GM12878 (cell line): ENCODE measurements at regions not wholly inside any gene's neighbourhood (a gene's known extent, or its start where the extent isn't known, plus 50 kb on each side); places are given as distances from the start of the nearest gene placed in this dataset.

ENCODE experiments used
- ATAC-seq: fragments of 200-7000 bp; cut with Tn5 transposase; 3 replicates; pipeline ENCODE4 v1.9.1; 2020; ENCODE audit warnings: mild to moderate bottlenecking, moderate library complexity
- BruUV-seq: library from RNA; stranded (reverse); fragments of 400-500 nt; replicated peaks from 2 replicates; lab custom pipeline; 2021; lab: Mats Ljungman, UMichigan
- CTCF ChIA-PET: fragments of 300-600 bp; sonication (Branson Sonifier 250); formaldehyde crosslinking; extraction: SDS; loops from one replicate; lab custom pipeline; 2021; ENCODE audit warnings: inconsistent platforms; lab: Yijun Ruan, JAX
- POLR2A ChIA-PET: fragments of 350-600 bp; formaldehyde crosslinking; extraction: SDS; loops from one replicate; lab custom pipeline; 2021; ENCODE audit warnings: inconsistent platforms; lab: Charles Lee
- RAD21 ChIA-PET: fragments of 300-600 bp; sonication (Branson Sonifier 250); formaldehyde crosslinking; loops from one replicate; lab custom pipeline; 2023; ENCODE audit warnings: antibody characterized with exemption; ENCODE audit not compliant: unreplicated experiment; lab: Charles Lee
- SMC1A ChIA-PET: fragments of 300-600 bp; sonication (Branson Sonifier 250); formaldehyde crosslinking; loops from one replicate; lab custom pipeline; 2023; ENCODE audit not compliant: unreplicated experiment, uncharacterized antibody; lab: Charles Lee
- DNase-seq: peaks from one replicate; pipeline ENCODE4 v3.0.0-alpha.2; 2011; ENCODE audit warnings: low read depth, low spot score
- FAIRE-seq: peaks from 3 replicates; lab custom pipeline; 2011; peaks lifted over from hg19 to GRCh38; lab: Jason Lieb, UNC
- H2AFZ ChIP-seq: 2 replicates; pipeline ENCODE4 v1.6.0; 2011; ENCODE audit warnings: low read depth, low read length, control low read depth; ENCODE audit not compliant: control insufficient read depth
- H3K27ac ChIP-seq: 2 replicates; pipeline ENCODE4 v1.5.1; 2011; ENCODE audit warnings: control low read depth; ENCODE audit not compliant: control insufficient read depth, insufficient read depth
- H3K27me3 ChIP-seq, 2 experiments: replicated peaks in 1 of 2; 2 replicates each; pipeline versions ENCODE4 v1.6.0 to v1.6.1; 2011; ENCODE audit warnings: low read length in 1 of 2; ENCODE audit not compliant: control insufficient read depth in 2 of 2, insufficient read depth in 2 of 2
- H3K36me3 ChIP-seq, 2 experiments: 2 replicates each; pipeline ENCODE4 v1.5.1; 2011; ENCODE audit warnings: low read length in 1 of 2; ENCODE audit not compliant: control insufficient read depth in 2 of 2, insufficient read depth in 2 of 2
- H3K4me1 ChIP-seq: 2 replicates; pipeline ENCODE4 v1.6.1; 2011; ENCODE audit warnings: mild to moderate bottlenecking, low read length, moderate library complexity, mixed read lengths; ENCODE audit not compliant: control insufficient read depth, insufficient read depth
- H3K4me2 ChIP-seq: 2 replicates; pipeline ENCODE4 v1.6.0; 2011; ENCODE audit warnings: control low read depth; ENCODE audit not compliant: control insufficient read depth, insufficient read depth
- H3K4me3 ChIP-seq: fragments of 200-600 bp; sonication (generic); 2 replicates; pipeline ENCODE4 v1.5.1; 2016
- H3K79me2 ChIP-seq: 2 replicates; pipeline ENCODE4 v1.6.0; 2011; ENCODE audit warnings: low read length; ENCODE audit not compliant: control insufficient read depth, insufficient read depth
- H3K9ac ChIP-seq: 2 replicates; pipeline ENCODE4 v1.8.0; 2011; ENCODE audit warnings: low read length, control low read depth, mixed read lengths; ENCODE audit not compliant: control insufficient read depth, insufficient read depth
- H3K9me3 ChIP-seq: replicated peaks from 3 replicates; pipeline ENCODE4 v1.5.1; 2011; ENCODE audit warnings: mild to moderate bottlenecking, low read length; ENCODE audit not compliant: control insufficient read depth, insufficient read depth
- H4K20me1 ChIP-seq: 2 replicates; pipeline ENCODE4 v1.6.0; 2011; ENCODE audit not compliant: control insufficient read depth, insufficient read depth
- BCL11A ChIP-seq: IDR thresholded peaks from 2 replicates; pipeline ENCODE4 v1.6.1; 2011; ENCODE audit warnings: low read depth, low read length
- CHD1 ChIP-seq: IDR thresholded peaks from 2 replicates; pipeline ENCODE4 v1.6.1; 2012; ENCODE audit warnings: low read depth, low read length, improper control_type of control experiment
- EP300 ChIP-seq, 2 experiments: fragments of 150-350 bp in 1 of 2; IDR thresholded peaks; 2 replicates each; pipeline ENCODE4 v1.6.1; 2011 to 2012; ENCODE audit warnings: low read depth in 2 of 2, low read length in 2 of 2, borderline replicate concordance in 1 of 2, improper control_type of control experiment in 1 of 2, inconsistent platforms in 1 of 2; ENCODE audit not compliant: control insufficient read depth in 1 of 2
- GATAD2B ChIP-seq: fragments of 450-650 bp; conservative IDR thresholded peaks from 2 replicates; pipeline ENCODE4 v1.6.1; 2017; ENCODE audit warnings: low read depth, mild to moderate bottlenecking, moderate library complexity
- JUNB ChIP-seq: IDR thresholded peaks from 2 replicates; pipeline ENCODE4 v1.6.1; 2016; ENCODE audit warnings: antibody characterized with exemption, mild to moderate bottlenecking
- MEF2A ChIP-seq: IDR thresholded peaks from 2 replicates; pipeline ENCODE4 v1.6.1; 2011; ENCODE audit warnings: low read depth, mild to moderate bottlenecking, low read length, moderate library complexity; ENCODE audit not compliant: insufficient read depth
- PML ChIP-seq: IDR thresholded peaks from 2 replicates; pipeline ENCODE4 v1.6.1; 2012; ENCODE audit warnings: low read length, inconsistent platforms
- RB1 ChIP-seq: fragments of 450-650 bp; formaldehyde crosslinking; IDR thresholded peaks from 2 replicates; pipeline ENCODE4 v1.6.1; 2017; ENCODE audit warnings: mild to moderate bottlenecking, borderline replicate concordance
- RFX5 ChIP-seq: IDR thresholded peaks from 2 replicates; pipeline ENCODE4 v1.6.1; 2011; ENCODE audit warnings: low read depth, low read length, improper control_type of control experiment
- SPI1 ChIP-seq: IDR thresholded peaks from 2 replicates; pipeline ENCODE4 v1.6.1; 2011; ENCODE audit warnings: low read depth, mild to moderate bottlenecking, low read length, moderate library complexity, borderline replicate concordance; ENCODE audit not compliant: insufficient read depth
- SREBF1 ChIP-seq: IDR thresholded peaks from 2 replicates; pipeline ENCODE4 v1.6.1; 2012; ENCODE audit warnings: mild to moderate bottlenecking, low read length
- SUZ12 ChIP-seq: fragments of 200-600 bp; sonication (generic); IDR thresholded peaks from one replicate; pipeline ENCODE4 v1.6.1; 2018; ENCODE audit warnings: antibody characterized with exemption, mild to moderate bottlenecking; ENCODE audit not compliant: unreplicated experiment
- TCF7 ChIP-seq: IDR thresholded peaks from 2 replicates; pipeline ENCODE4 v1.6.1; 2014; ENCODE audit warnings: antibody characterized with exemption, borderline replicate concordance
- USF2 ChIP-seq: IDR thresholded peaks from 2 replicates; pipeline ENCODE4 v1.6.1; 2011; ENCODE audit warnings: low read depth, low read length, improper control_type of control experiment, borderline replicate concordance
- ZBTB33 ChIP-seq: fragments of 450-650 bp; IDR thresholded peaks from 2 replicates; pipeline ENCODE4 v1.6.1; 2017; ENCODE audit warnings: mild to moderate bottlenecking
- ZBTB4 ChIP-seq: fragments of 450-650 bp; formaldehyde crosslinking; IDR thresholded peaks from 2 replicates; pipeline ENCODE4 v1.4.0; 2022; ENCODE audit warnings: mild to moderate bottlenecking, moderate library complexity
- WGBS: methylation state at CpG from one replicate; pipeline ENCODE4 v1.1.6; 2016; ENCODE audit warnings: low lambda C conversion rate; ENCODE audit not compliant: insufficient replicate concordance, insufficient coverage; ENCODE audit errors: missing lambda C conversion rate; 5-methylcytosine and 5-hydroxymethylcytosine counted together
- in situ Hi-C: fragments of 300-500 bp; cut with MboI; formaldehyde crosslinking; loops from 9 replicates; pipeline ENCODE4 v1.14.3; 2018; ENCODE audit warnings: mixed read lengths
- intact Hi-C: fragments of 100-400 bp; cut with micrococcal nuclease; formaldehyde crosslinking; loops from one replicate; pipeline ENCODE4 v1.14.2; 2022; ENCODE audit not compliant: unreplicated experiment
- TF ChIP-seq, protein P1 (sequence below): IDR thresholded peaks from 2 replicates; pipeline ENCODE4 v1.6.1; 2012; ENCODE audit warnings: low read depth, low read length, improper control_type of control experiment
- TF ChIP-seq, protein P2 (sequence below): fragments of 450-650 bp; IDR thresholded peaks from 2 replicates; pipeline ENCODE4 v1.6.1; 2017; ENCODE audit warnings: borderline replicate concordance

DNA sequence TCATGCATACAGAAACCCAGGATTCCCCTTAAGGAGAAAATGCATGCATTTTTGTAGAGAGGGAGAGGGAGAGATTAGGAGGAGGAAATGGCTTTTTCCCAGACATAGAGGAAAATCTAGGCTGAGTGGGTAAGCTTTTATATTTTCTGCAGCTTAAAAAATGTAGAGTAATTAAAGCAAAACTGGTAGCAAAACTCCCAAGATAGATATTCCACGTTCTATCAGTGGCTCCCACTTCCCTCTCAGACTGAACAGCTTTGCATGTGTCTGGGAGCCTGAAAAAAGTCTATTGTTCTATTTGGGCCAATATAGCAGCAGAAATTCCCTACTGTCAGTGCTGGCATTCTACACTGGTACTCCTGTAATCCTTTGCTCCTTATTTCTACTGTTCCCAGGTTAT, 110.8 kb upstream of the CADPS start:
- no peak overlapping the region for H3K4me2 ChIP-seq
- no peak overlapping the region for H2AFZ ChIP-seq
- 55% methylated on average over 1 of the region's 1 CpG for WGBS
- H3K4me1 ChIP-seq: no peaks in the 10 kb centered on the region
- H3K36me3 ChIP-seq: no peaks in the 10 kb centered on the region
- RAD21 ChIA-PET: no interaction called here
- POLR2A ChIA-PET: no interaction called here
- in situ Hi-C loops: no loop called here
- H3K9me3 ChIP-seq: no peaks in the 10 kb centered on the region
- CTCF ChIA-PET: no interaction called here
- intact Hi-C loops: no loop called here
- H3K79me2 ChIP-seq: no peaks in the 10 kb centered on the region
- ATAC-seq (no peak), FAIRE-seq (no peak), DNase-seq (no peak)
- SMC1A ChIA-PET: no interaction called here
- H3K4me3 ChIP-seq: no peak overlapping the region
- no TSS peak for BruUV-seq
- H3K9ac ChIP-seq: no peak overlapping the region
- H4K20me1 ChIP-seq: no peaks in the 10 kb centered on the region
- no peaks in the 10 kb centered on the region for H3K27me3 ChIP-seq
- no peak overlapping the region for H3K27ac ChIP-seq
- TF ChIP-seq SUZ12 (no peak), RFX5 (no peak), USF2 (no peak), MEF2A (no peak), CHD1 (no peak), PML (no peak), ZBTB4 (CRISPR knock-in tag) (no peak), RB1 (no peak), SPI1 (no peak), EP300 (IDR thresholded peaks at IDR 0.05; ENCODE audit: borderline replicate concordance in 1 of 2, control insufficient read depth in 1 of 2, low read depth in 2 of 2, low read length in 2 of 2) (no peak), BCL11A (no peak), JUNB (no peak), GATAD2B (no peak), TCF7 (no peak), ZBTB33 (no peak), SREBF1 (no peak)
- TF ChIP-seq, protein P1, sequence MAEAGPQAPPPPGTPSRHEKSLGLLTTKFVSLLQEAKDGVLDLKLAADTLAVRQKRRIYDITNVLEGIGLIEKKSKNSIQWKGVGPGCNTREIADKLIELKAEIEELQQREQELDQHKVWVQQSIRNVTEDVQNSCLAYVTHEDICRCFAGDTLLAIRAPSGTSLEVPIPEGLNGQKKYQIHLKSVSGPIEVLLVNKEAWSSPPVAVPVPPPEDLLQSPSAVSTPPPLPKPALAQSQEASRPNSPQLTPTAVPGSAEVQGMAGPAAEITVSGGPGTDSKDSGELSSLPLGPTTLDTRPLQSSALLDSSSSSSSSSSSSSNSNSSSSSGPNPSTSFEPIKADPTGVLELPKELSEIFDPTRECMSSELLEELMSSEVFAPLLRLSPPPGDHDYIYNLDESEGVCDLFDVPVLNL: no peak
- TF ChIP-seq, protein P2, sequence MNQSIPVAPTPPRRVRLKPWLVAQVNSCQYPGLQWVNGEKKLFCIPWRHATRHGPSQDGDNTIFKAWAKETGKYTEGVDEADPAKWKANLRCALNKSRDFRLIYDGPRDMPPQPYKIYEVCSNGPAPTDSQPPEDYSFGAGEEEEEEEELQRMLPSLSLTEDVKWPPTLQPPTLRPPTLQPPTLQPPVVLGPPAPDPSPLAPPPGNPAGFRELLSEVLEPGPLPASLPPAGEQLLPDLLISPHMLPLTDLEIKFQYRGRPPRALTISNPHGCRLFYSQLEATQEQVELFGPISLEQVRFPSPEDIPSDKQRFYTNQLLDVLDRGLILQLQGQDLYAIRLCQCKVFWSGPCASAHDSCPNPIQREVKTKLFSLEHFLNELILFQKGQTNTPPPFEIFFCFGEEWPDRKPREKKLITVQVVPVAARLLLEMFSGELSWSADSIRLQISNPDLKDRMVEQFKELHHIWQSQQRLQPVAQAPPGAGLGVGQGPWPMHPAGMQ: no peak
